GM23338 (cell line): ENCODE measurements at regions not wholly inside any gene's neighbourhood (a gene's known extent, or its start where the extent isn't known, plus 50 kb on each side); places are given as distances from the start of the nearest gene placed in this dataset.

ENCODE experiments used
- ATAC-seq: fragments of 200-7000 bp; cut with Tn5 transposase; 3 replicates; pipeline ENCODE4 v1.9.1; 2020
- DNase-seq: peaks from one replicate; pipeline ENCODE4 v3.0.0-alpha.2; 2015; ENCODE audit warnings: low spot score
- H2AFZ ChIP-seq: fragments of 200-600 bp; sonication (generic); 2 replicates; pipeline ENCODE4 v1.8.0; 2016; ENCODE audit warnings: antibody characterized with exemption, mild to moderate bottlenecking, moderate library complexity
- H3F3A ChIP-seq: fragments of 200-600 bp; sonication (generic); replicated peaks from 2 replicates; pipeline ENCODE4 v1.8.0; 2017; ENCODE audit warnings: antibody characterized with exemption, mixed run types, low read depth
- H3K27ac ChIP-seq: fragments of 200-600 bp; sonication (generic); 2 replicates; pipeline ENCODE4 v1.6.1; 2016; ENCODE audit warnings: low read depth
- H3K27me3 ChIP-seq: fragments of 200-600 bp; sonication (generic); 2 replicates; pipeline ENCODE4 v1.8.0; 2016; ENCODE audit warnings: mild to moderate bottlenecking, mixed run types, moderate library complexity; ENCODE audit not compliant: insufficient read depth
- H3K36me3 ChIP-seq: fragments of 200-600 bp; sonication (generic); 2 replicates; pipeline ENCODE4 v1.8.0; 2016; ENCODE audit warnings: mild to moderate bottlenecking; ENCODE audit not compliant: insufficient read depth
- H3K4me1 ChIP-seq: fragments of 200-600 bp; sonication (generic); 2 replicates; pipeline ENCODE4 v1.8.0; 2016; ENCODE audit warnings: mild to moderate bottlenecking, moderate library complexity; ENCODE audit not compliant: insufficient read depth
- H3K4me2 ChIP-seq: fragments of 200-600 bp; sonication (generic); 2 replicates; pipeline ENCODE4 v1.7.1; 2017; ENCODE audit warnings: mixed run types
- H3K4me3 ChIP-seq: fragments of 200-600 bp; sonication (generic); 2 replicates; pipeline ENCODE4 v1.6.1; 2016; ENCODE audit warnings: mixed run types
- H3K79me2 ChIP-seq: fragments of 200-600 bp; sonication (generic); replicated peaks from 2 replicates; pipeline ENCODE4 v1.8.0; 2017; ENCODE audit warnings: mild to moderate bottlenecking; ENCODE audit not compliant: insufficient read depth
- H3K9me2 ChIP-seq: fragments of 200-600 bp; sonication (generic); 2 replicates; pipeline ENCODE4 v1.8.0; 2017; ENCODE audit not compliant: insufficient read depth
- H4K20me1 ChIP-seq: fragments of 200-600 bp; sonication (generic); replicated peaks from 2 replicates; pipeline ENCODE4 v1.8.0; 2017; ENCODE audit warnings: mild to moderate bottlenecking; ENCODE audit not compliant: insufficient read depth
- H3K27ac Mint-ChIP-seq: 2 replicates; pipeline ENCODE4 v1.8.0; 2020; ENCODE audit warnings: inconsistent platforms, mild to moderate bottlenecking, moderate library complexity, mixed read lengths
- H3K27me3 Mint-ChIP-seq: 3 replicates; pipeline ENCODE4 v1.8.0; 2022; ENCODE audit warnings: low read depth, mild to moderate bottlenecking, moderate library complexity, mixed read lengths, inconsistent platforms; ENCODE audit not compliant: insufficient read depth, poor library complexity
- H3K36me3 Mint-ChIP-seq: 3 replicates; pipeline ENCODE4 v1.8.0; 2021; ENCODE audit warnings: low read depth, mild to moderate bottlenecking, inconsistent platforms, moderate library complexity, mixed read lengths
- H3K4me1 Mint-ChIP-seq: 3 replicates; pipeline ENCODE4 v1.8.0; 2020; ENCODE audit warnings: mild to moderate bottlenecking, inconsistent platforms, mixed read lengths
- H3K4me3 Mint-ChIP-seq: 3 replicates; pipeline ENCODE4 v1.8.0; 2021; ENCODE audit warnings: moderate library complexity, mild to moderate bottlenecking, inconsistent platforms, mixed read lengths
- H3K9me3 Mint-ChIP-seq: 3 replicates; pipeline ENCODE4 v1.8.0; 2020; ENCODE audit warnings: moderate library complexity, mild to moderate bottlenecking, inconsistent platforms, mixed read lengths
- EZH2 ChIP-seq: fragments of 200-600 bp; sonication (generic); IDR thresholded peaks from one replicate; pipeline ENCODE4 v1.8.0; 2017; ENCODE audit warnings: antibody characterized with exemption, mild to moderate bottlenecking, low read depth; ENCODE audit not compliant: unreplicated experiment
- POLR2AphosphoS5 ChIP-seq: IDR thresholded peaks from 2 replicates; pipeline ENCODE4 v1.6.1; 2016; ENCODE audit warnings: antibody characterized with exemption, low read depth
- STAT1 ChIP-seq: IDR thresholded peaks from one replicate; pipeline ENCODE4 v1.6.1; 2016; ENCODE audit warnings: antibody characterized with exemption; ENCODE audit not compliant: unreplicated experiment
- ZNF114 ChIP-seq: fragments of 250-450 bp; sonication (Bioruptor Pico); IDR thresholded peaks from 2 replicates; pipeline ENCODE4 v1.5.0; 2020; ENCODE audit warnings: mild to moderate bottlenecking, moderate library complexity
- ZNF331 ChIP-seq: fragments of 250-450 bp; sonication (Bioruptor Pico); IDR thresholded peaks from 2 replicates; pipeline ENCODE4 v1.5.0; 2020; ENCODE audit warnings: low read depth, mild to moderate bottlenecking, moderate library complexity
- TF ChIP-seq, protein P1 (sequence below), 2 experiments: fragments of 200-600 bp in 1 of 2; sonication (generic) in 1 of 2; conservative IDR thresholded peaks; 2 replicates each; pipeline versions ENCODE4 v1.5.1 to v1.6.1; 2016 to 2017; ENCODE audit warnings: antibody characterized with exemption in 2 of 2, low read depth in 2 of 2, mild to moderate bottlenecking in 2 of 2, moderate library complexity in 1 of 2
- TF ChIP-seq, protein P2 (sequence below): IDR thresholded peaks from one replicate; pipeline ENCODE4 v1.6.1; 2018; ENCODE audit warnings: antibody characterized with exemption; ENCODE audit not compliant: unreplicated experiment
- TF ChIP-seq, protein P3 (sequence below): fragments of 250-450 bp; sonication (Bioruptor Pico); IDR thresholded peaks from 2 replicates; pipeline ENCODE4 v1.5.0; 2020; ENCODE audit warnings: mild to moderate bottlenecking, moderate library complexity

DNA sequence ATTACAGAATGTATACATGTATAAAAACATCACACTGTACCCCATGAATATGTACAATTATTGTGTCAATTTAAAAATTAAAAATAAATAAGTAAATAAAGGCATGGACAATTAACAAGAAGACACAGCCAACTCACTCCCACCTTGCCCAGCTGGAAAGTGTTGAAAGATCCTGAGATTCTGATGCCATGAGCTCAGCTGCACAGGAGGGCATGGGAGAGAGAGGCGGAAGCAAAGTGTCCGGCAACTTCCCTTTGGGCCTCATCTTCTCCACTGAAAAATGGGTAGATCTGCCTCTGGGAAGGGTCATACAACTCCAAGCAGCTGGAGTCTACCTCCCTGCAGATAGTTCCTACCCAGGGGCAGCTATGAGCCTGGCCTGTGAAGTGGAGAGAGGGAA lies 277.3 kb downstream of the UACA start:
- H3K9me3 Mint-ChIP-seq, result no peaks in the 10 kb centered on the region; the same call in 2 of the 3 replicates
- no peak overlapping the region for H3K4me3 Mint-ChIP-seq
- no peak overlapping the region for H3K4me3 ChIP-seq
- H3K4me1 ChIP-seq, result no peaks in the 10 kb centered on the region
- H3K27me3 Mint-ChIP-seq, result peaks cover 9% of the 10 kb centered on the region
- H3K27ac ChIP-seq, result no peak overlapping the region
- H2AFZ ChIP-seq, result no peak overlapping the region
- no peaks in the 10 kb centered on the region for H3K4me1 Mint-ChIP-seq
- H3K9me2 ChIP-seq, result no peaks in the 10 kb centered on the region
- no peaks in the 10 kb centered on the region for H3K79me2 ChIP-seq
- H3K36me3 Mint-ChIP-seq, result no peaks in the 10 kb centered on the region
- H3K27ac Mint-ChIP-seq, result no peak overlapping the region
- no peaks in the 10 kb centered on the region for H3K36me3 ChIP-seq
- TF ChIP-seq POLR2AphosphoS5 (no peak), ZNF114 (no peak), STAT1 (no peak), ZNF331 (no peak), EZH2 (no peak)
- TF ChIP-seq, protein P1, sequence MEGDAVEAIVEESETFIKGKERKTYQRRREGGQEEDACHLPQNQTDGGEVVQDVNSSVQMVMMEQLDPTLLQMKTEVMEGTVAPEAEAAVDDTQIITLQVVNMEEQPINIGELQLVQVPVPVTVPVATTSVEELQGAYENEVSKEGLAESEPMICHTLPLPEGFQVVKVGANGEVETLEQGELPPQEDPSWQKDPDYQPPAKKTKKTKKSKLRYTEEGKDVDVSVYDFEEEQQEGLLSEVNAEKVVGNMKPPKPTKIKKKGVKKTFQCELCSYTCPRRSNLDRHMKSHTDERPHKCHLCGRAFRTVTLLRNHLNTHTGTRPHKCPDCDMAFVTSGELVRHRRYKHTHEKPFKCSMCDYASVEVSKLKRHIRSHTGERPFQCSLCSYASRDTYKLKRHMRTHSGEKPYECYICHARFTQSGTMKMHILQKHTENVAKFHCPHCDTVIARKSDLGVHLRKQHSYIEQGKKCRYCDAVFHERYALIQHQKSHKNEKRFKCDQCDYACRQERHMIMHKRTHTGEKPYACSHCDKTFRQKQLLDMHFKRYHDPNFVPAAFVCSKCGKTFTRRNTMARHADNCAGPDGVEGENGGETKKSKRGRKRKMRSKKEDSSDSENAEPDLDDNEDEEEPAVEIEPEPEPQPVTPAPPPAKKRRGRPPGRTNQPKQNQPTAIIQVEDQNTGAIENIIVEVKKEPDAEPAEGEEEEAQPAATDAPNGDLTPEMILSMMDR (conservative IDR thresholded peaks at IDR 0.05; ENCODE audit: low read depth in 2 of 2), result no peak
- TF ChIP-seq, protein P2, sequence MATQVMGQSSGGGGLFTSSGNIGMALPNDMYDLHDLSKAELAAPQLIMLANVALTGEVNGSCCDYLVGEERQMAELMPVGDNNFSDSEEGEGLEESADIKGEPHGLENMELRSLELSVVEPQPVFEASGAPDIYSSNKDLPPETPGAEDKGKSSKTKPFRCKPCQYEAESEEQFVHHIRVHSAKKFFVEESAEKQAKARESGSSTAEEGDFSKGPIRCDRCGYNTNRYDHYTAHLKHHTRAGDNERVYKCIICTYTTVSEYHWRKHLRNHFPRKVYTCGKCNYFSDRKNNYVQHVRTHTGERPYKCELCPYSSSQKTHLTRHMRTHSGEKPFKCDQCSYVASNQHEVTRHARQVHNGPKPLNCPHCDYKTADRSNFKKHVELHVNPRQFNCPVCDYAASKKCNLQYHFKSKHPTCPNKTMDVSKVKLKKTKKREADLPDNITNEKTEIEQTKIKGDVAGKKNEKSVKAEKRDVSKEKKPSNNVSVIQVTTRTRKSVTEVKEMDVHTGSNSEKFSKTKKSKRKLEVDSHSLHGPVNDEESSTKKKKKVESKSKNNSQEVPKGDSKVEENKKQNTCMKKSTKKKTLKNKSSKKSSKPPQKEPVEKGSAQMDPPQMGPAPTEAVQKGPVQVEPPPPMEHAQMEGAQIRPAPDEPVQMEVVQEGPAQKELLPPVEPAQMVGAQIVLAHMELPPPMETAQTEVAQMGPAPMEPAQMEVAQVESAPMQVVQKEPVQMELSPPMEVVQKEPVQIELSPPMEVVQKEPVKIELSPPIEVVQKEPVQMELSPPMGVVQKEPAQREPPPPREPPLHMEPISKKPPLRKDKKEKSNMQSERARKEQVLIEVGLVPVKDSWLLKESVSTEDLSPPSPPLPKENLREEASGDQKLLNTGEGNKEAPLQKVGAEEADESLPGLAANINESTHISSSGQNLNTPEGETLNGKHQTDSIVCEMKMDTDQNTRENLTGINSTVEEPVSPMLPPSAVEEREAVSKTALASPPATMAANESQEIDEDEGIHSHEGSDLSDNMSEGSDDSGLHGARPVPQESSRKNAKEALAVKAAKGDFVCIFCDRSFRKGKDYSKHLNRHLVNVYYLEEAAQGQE, result no peak
- TF ChIP-seq, protein P3, sequence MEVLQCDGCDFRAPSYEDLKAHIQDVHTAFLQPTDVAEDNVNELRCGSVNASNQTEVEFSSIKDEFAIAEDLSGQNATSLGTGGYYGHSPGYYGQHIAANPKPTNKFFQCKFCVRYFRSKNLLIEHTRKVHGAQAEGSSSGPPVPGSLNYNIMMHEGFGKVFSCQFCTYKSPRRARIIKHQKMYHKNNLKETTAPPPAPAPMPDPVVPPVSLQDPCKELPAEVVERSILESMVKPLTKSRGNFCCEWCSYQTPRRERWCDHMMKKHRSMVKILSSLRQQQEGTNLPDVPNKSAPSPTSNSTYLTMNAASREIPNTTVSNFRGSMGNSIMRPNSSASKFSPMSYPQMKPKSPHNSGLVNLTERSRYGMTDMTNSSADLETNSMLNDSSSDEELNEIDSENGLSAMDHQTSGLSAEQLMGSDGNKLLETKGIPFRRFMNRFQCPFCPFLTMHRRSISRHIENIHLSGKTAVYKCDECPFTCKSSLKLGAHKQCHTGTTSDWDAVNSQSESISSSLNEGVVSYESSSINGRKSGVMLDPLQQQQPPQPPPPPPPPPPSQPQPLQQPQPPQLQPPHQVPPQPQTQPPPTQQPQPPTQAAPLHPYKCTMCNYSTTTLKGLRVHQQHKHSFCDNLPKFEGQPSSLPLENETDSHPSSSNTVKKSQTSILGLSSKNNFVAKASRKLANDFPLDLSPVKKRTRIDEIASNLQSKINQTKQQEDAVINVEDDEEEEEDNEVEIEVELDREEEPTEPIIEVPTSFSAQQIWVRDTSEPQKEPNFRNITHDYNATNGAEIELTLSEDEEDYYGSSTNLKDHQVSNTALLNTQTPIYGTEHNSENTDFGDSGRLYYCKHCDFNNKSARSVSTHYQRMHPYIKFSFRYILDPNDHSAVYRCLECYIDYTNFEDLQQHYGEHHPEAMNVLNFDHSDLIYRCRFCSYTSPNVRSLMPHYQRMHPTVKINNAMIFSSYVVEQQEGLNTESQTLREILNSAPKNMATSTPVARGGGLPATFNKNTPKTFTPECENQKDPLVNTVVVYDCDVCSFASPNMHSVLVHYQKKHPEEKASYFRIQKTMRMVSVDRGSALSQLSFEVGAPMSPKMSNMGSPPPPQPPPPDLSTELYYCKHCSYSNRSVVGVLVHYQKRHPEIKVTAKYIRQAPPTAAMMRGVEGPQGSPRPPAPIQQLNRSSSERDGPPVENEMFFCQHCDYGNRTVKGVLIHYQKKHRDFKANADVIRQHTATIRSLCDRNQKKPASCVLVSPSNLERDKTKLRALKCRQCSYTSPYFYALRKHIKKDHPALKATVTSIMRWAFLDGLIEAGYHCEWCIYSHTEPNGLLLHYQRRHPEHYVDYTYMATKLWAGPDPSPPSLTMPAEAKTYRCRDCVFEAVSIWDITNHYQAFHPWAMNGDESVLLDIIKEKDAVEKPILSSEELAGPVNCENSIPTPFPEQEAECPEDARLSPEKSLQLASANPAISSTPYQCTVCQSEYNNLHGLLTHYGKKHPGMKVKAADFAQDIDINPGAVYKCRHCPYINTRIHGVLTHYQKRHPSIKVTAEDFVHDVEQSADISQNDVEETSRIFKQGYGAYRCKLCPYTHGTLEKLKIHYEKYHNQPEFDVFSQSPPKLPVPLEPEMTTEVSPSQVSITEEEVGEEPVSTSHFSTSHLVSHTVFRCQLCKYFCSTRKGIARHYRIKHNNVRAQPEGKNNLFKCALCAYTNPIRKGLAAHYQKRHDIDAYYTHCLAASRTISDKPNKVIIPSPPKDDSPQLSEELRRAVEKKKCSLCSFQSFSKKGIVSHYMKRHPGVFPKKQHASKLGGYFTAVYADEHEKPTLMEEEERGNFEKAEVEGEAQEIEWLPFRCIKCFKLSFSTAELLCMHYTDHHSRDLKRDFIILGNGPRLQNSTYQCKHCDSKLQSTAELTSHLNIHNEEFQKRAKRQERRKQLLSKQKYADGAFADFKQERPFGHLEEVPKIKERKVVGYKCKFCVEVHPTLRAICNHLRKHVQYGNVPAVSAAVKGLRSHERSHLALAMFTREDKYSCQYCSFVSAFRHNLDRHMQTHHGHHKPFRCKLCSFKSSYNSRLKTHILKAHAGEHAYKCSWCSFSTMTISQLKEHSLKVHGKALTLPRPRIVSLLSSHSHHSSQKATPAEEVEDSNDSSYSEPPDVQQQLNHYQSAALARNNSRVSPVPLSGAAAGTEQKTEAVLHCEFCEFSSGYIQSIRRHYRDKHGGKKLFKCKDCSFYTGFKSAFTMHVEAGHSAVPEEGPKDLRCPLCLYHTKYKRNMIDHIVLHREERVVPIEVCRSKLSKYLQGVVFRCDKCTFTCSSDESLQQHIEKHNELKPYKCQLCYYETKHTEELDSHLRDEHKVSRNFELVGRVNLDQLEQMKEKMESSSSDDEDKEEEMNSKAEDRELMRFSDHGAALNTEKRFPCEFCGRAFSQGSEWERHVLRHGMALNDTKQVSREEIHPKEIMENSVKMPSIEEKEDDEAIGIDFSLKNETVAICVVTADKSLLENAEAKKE (CRISPR knock-in tag), result no peak
- H3K4me2 ChIP-seq, result no peak overlapping the region
- no peaks in the 10 kb centered on the region for H3F3A ChIP-seq
- ATAC-seq (no peak), DNase-seq (no peak)
- no peaks in the 10 kb centered on the region for H3K27me3 ChIP-seq
- no peaks in the 10 kb centered on the region for H4K20me1 ChIP-seq
